Kidney capillary endothelial cell (primary cell): ENCODE measurements at regions not wholly inside any gene's neighbourhood (a gene's known extent, or its start where the extent isn't known, plus 50 kb on each side); places are given as distances from the start of the nearest gene placed in this dataset.
A peak's percentile ranks its signal among the peaks of the same experiment; 100 is the strongest.

Experiments used
- DNase-seq: peaks from one replicate; pipeline ENCODE4 v3.0.0-alpha.2; 2018; ENCODE audit warnings: low spot score

- no peak for DNase-seq
Observed at GRCh38 chr17:79420318-79421243, 190.3 kb downstream of the RBFOX3 start.

GRCh38 chr17:79417476-79417988 is 193.3 kb downstream of the RBFOX3 start:
- no peak for DNase-seq

GRCh38 chr17:79415909-79416308 is 194.9 kb downstream of the RBFOX3 start:
- no peak for DNase-seq

DNA sequence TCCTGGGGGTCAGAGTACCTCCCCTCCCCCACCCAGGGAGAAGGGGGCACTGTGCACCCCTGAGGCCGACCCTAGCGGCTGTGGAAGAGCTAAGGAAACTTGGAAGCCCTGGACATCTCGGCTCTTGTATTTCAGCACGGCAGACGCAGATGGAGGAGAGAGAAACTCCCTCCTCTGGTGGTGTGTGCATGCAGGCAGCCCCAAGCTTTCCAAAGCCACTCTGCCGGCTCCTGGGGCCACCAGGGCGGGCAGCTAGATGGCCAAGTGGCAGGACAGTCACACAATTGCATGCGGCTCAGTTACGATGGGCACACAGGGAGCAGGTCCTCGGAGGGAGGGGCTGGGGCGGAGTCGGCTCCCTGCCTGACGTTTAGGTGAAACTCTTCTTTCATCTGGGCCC is 195.5 kb downstream of the RBFOX3 start:
- no peak for DNase-seq

DNA sequence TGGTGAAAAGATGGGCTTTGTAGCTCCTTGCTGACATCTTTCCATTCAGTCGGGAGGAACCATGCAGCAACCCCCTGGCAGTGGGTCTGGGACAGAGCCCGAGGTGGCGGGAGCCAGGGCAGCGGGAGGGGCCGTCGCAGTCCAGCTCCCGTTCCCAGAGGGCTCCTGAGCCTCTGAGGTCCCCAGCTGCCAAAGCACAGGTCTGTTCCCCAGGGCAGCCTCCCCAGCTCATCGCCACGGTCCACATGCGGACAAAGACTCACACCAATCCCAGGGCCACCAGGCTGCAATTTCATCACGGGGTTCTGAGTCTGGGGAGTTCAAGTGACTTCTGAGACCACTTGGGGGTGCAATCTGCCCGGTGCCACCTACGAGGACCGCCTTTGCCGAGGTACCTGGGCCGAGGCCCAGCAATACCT is 196.0 kb downstream of the RBFOX3 start:
- no peak for DNase-seq

- DNase-seq = no peak
Observed at GRCh38 chr17:79414063-79414792, 196.6 kb downstream of the RBFOX3 start.

- DNase-seq = no peak
Observed at GRCh38 chr17:79413611-79414010, 197.2 kb downstream of the RBFOX3 start.

DNA sequence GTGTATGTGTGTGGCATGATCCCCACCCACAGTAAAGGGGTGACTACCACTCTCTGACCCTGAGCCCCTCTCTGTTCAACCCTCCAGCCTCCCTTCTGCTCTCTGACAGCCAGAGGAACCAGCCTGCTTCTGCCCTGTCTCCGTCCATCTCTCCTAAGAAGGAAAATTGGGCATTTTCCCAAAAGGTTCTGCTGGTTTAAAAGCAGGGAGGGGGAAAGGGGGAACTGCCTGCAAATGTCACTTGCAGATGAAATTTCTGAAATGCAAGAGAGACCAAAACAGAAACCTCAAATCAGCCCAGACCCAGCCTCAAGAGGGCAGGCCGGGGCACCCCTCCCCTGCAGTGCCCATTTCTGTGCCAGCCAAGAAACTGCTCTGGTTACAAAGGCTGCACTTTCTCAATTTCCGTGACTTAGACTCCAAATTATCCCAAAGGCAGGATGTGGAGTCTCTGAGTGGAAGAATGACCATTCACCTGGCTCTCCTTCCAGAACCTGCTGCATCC is 197.9 kb downstream of the RBFOX3 start:
- DNase-seq = no peak

DNA sequence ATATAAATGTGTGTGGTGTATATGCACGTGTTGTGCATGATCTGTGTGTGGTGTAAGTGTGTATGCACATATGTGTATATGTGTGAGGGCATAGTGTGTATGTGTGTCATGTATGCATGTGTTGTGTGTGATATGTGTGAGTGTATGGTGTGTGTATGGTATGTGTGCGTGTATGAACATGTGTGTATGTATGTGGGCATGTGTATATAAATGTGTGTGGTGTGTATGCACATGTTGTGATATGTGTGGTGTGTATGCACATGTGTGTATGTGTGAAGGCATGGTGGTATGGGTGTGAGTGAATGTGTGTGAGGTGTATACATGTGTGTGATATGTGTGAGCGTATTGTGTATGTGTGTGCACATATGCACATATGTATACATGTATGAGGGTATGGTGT is 198.7 kb downstream of the RBFOX3 start:
- DNase-seq = no peak

GRCh38 chr17:79411419-79411818 is 199.4 kb downstream of the RBFOX3 start:
- no peak for DNase-seq

- no peak for DNase-seq
Observed at GRCh38 chr17:79410681-79411080, 200.2 kb downstream of the RBFOX3 start.

DNA sequence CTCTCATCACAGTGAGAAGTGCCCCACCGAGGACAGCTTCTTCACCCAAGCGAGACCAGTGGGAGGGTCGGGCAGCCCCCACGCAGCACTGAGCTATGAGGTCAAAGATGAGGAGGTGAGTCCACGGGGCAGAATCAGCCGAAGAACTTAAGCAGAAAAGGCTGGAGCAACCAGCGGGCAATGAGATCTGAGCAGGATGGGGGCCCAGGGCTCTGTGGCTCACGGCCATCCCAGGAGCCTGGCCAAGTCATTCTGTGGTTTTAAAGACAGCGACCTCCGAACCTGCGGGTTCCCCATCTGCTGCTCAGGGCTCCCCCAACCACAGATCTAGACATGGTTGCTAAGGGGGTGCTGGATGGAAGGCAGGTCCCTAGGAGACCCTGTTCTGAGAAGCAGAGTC is 202.6 kb downstream of the RBFOX3 start:
- no peak for DNase-seq

DNA sequence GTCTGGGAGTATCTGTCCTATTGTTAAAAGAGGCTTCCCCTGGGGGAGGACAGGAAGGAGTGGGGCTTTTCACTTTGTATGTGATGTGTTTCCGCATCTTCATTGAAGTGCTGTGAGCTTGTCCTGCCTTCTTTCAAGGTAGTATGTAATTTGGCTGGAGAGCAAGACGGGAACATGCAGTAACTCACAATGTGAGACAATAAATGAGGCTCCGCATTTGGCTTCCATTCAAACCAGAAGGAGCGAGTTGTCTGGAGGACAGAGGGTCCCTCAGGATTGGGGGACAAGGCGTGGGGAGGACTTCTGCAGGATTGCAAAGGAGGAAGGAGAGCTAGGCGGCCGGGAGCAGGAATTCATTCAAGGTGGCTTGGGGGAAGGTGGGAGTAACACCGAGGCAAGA is 203.5 kb downstream of the RBFOX3 start:
- DNase-seq = no peak

DNA sequence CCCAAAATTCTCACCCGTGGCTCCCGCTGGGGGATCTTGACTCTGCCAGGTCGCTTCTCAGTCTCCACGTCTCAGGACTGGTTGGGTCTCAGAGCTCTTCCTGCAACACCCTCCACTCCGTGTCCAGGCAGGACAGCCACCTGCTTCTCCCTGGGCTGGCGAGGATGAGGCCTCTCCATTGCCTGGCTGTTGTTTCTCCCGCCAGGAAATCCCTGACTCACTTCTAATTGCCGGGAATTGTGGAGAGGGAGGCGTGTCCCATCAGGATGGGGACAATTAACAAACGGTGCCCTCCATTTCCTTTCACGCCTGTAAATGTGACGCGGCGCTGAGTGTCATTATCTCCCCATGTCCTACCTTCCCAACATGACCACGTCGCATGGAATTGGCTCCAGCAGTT is 204.5 kb downstream of the RBFOX3 start:
- DNase-seq = peak; percentile 64

- DNase-seq = no peak
Observed at GRCh38 chr17:79405823-79406222, 205.0 kb downstream of the RBFOX3 start.

GRCh38 chr17:79404136-79404911 is 206.5 kb downstream of the RBFOX3 start:
- DNase-seq = no peak

GRCh38 chr17:79401704-79402674 is 208.9 kb downstream of the RBFOX3 start:
- no peak for DNase-seq

DNA sequence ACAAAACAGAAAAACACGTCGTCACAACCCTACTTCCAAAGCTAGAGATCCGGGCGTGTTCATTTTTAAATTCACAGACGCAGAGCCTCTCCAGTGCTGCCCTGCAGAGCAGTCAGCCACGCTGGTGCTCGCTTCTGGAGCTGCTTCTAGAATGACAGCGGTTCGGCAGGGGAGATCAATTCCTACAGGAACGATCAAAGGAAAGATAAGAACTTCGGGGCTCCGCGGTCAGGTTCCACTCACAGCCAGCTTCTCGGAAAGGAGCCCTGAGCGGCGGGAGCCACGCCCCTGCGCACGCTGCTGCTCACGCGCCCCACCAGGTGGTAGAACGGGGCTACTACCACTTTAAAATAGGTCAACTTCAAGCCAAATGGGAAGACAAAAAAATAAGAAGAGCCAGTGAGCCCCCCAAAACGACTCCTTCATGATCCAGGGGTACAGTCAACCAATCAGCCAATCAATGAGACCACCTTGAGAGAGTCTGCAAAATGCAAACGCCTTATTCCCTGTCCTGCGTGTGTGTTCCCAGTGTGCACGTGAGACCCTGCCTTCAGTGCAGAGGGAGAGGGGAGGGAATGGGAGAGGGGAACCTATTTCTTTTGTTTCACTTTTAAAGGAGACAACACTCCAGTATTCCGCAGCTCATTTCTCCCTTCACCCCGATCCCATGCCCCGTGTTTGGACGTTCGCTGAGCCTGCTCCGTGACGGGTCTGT is 209.7 kb downstream of the RBFOX3 start:
- peak; percentile 58 for DNase-seq

DNA sequence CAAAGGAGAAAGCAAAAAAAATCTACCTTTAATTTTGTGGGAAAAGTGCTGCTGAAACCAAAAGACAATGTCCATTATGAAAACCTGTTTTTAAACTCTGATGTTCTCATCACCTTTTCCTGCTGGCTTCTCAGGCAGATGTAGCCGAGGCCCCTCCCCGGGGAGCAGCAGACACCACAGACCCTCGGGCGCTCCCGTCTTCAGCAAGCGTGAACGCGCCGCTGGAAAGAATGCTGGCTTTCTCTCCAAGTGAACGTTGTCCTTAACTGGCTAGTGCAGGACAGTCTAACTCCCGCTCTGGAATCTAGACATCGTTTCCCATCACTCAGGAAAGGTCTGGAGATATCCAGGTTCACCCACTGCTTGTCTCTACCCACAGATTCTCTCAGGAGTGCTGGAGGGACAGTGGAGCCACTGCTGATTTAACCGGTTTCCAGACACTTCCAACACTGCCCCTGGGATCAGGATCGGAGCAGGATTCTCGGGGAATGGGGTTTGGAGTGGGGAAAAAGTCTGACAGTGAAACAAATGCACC is 211.2 kb downstream of the RBFOX3 start:
- no peak for DNase-seq

- DNase-seq = no peak
Observed at GRCh38 chr17:79398441-79398840, 212.4 kb downstream of the RBFOX3 start.
